OCI-LY3 (cell line): ENCODE measurements at regions not wholly inside any gene's neighbourhood (a gene's known extent, or its start where the extent isn't known, plus 50 kb on each side); places are given as distances from the start of the nearest gene placed in this dataset.

Source experiments
- H2AFZ ChIP-seq: fragments of 200-600, 300-600 bp; shearing (Covaris generic); 2 replicates; pipeline ENCODE4 v1.6.0; 2014; ENCODE audit warnings: antibody characterized with exemption, low read depth, low read length
- H3K27ac ChIP-seq: fragments of 200-600, 300-600 bp; sonication (generic); 2 replicates; pipeline ENCODE4 v1.5.1; 2014; ENCODE audit warnings: mild to moderate bottlenecking, low read length, moderate library complexity, mixed read lengths
- H3K27me3 ChIP-seq: fragments of 200-600, 300-600 bp; sonication (generic); 2 replicates; pipeline ENCODE4 v1.6.1; 2014; ENCODE audit warnings: low read depth, low read length, mixed read lengths
- H3K36me3 ChIP-seq: fragments of 200-600, 300-600 bp; sonication (generic); replicated peaks from 2 replicates; pipeline ENCODE3; 2014; ENCODE audit warnings: low read depth, low read length, mixed read lengths
- H3K4me1 ChIP-seq: fragments of 300-600, 200-600 bp; sonication (generic); 2 replicates; pipeline ENCODE4 v1.6.1; 2014; ENCODE audit warnings: low read length, mixed read lengths
- H3K4me2 ChIP-seq: fragments of 200-600, 300-600 bp; sonication (generic); 2 replicates; pipeline ENCODE4 v1.6.1; 2014; ENCODE audit warnings: low read length, mixed read lengths
- H3K4me3 ChIP-seq: fragments of 300-600, 200-600 bp; sonication (generic); 2 replicates; pipeline ENCODE4 v1.5.1; 2014; ENCODE audit warnings: antibody characterized with exemption, mild to moderate bottlenecking, low read length, moderate library complexity
- H3K79me2 ChIP-seq: fragments of 300-600, 200-600 bp; shearing (Covaris generic); 2 replicates; pipeline ENCODE4 v1.6.1; 2014; ENCODE audit warnings: mild to moderate bottlenecking, low read length, mixed read lengths
- H3K9ac ChIP-seq: fragments of 300-600, 200-600 bp; shearing (Covaris generic); 2 replicates; pipeline ENCODE4 v1.6.0; 2014; ENCODE audit warnings: mild to moderate bottlenecking, low read length, moderate library complexity
- H3K9me3 ChIP-seq: fragments of 200-600, 300-600 bp; shearing (Covaris generic); 2 replicates; pipeline ENCODE4 v1.6.1; 2014; ENCODE audit warnings: low read length, mixed read lengths; ENCODE audit not compliant: insufficient read depth
- H4K20me1 ChIP-seq: fragments of 200-600, 300-600 bp; sonication (generic); 2 replicates; pipeline ENCODE4 v1.6.1; 2016; ENCODE audit warnings: low read length, mixed read lengths; ENCODE audit not compliant: insufficient read depth
- EZH2phosphoT487 ChIP-seq: fragments of 200-600 bp; shearing (Covaris generic); IDR thresholded peaks from 2 replicates; pipeline ENCODE4 v1.6.1; 2018; ENCODE audit warnings: antibody characterized with exemption, mixed run types, low read depth
- TF ChIP-seq, protein P1 (sequence below): fragments of 200-600, 300-600 bp; sonication (generic); IDR thresholded peaks from 2 replicates; pipeline ENCODE4 v1.5.1; 2014; ENCODE audit warnings: antibody characterized with exemption, low read length, low read depth

DNA sequence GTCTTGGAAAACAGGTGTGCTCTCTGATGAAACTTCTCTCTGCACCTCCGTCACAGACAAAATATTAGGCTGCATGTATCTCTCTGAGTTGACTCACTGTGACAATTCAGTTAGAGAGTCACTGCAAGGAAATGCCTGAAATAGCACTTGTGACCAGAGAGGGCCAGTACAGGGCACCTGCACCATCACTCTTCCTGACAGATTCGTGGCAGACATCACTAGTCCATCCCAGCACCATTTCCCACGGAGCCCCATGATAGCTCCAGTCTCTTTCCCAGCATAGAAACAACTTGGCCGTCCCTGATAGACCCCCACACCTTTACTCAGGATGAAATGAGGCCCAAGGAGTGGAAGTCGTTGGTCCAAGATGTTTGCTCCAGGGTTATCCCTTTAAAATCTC, 73.3 kb upstream of the ISX start:
- Histone ChIP-seq H2AFZ (no peak overlapping the region), H3K36me3 (no peaks in the 10 kb centered on the region), H3K27me3 (peaks cover 3% of the 10 kb centered on the region; the same call in 1 of the 2 replicates), H3K9me3 (peaks cover 9% of the 10 kb centered on the region; the same call in 1 of the 2 replicates), H4K20me1 (no peaks in the 10 kb centered on the region), H3K9ac (no peak overlapping the region), H3K4me1 (no peaks in the 10 kb centered on the region), H3K79me2 (no peaks in the 10 kb centered on the region), H3K4me3 (no peak overlapping the region), H3K4me2 (no peak overlapping the region), H3K27ac (no peak overlapping the region)
- TF ChIP-seq EZH2phosphoT487, result no peak
- TF ChIP-seq, protein P1, sequence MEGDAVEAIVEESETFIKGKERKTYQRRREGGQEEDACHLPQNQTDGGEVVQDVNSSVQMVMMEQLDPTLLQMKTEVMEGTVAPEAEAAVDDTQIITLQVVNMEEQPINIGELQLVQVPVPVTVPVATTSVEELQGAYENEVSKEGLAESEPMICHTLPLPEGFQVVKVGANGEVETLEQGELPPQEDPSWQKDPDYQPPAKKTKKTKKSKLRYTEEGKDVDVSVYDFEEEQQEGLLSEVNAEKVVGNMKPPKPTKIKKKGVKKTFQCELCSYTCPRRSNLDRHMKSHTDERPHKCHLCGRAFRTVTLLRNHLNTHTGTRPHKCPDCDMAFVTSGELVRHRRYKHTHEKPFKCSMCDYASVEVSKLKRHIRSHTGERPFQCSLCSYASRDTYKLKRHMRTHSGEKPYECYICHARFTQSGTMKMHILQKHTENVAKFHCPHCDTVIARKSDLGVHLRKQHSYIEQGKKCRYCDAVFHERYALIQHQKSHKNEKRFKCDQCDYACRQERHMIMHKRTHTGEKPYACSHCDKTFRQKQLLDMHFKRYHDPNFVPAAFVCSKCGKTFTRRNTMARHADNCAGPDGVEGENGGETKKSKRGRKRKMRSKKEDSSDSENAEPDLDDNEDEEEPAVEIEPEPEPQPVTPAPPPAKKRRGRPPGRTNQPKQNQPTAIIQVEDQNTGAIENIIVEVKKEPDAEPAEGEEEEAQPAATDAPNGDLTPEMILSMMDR, result no peak

DNA sequence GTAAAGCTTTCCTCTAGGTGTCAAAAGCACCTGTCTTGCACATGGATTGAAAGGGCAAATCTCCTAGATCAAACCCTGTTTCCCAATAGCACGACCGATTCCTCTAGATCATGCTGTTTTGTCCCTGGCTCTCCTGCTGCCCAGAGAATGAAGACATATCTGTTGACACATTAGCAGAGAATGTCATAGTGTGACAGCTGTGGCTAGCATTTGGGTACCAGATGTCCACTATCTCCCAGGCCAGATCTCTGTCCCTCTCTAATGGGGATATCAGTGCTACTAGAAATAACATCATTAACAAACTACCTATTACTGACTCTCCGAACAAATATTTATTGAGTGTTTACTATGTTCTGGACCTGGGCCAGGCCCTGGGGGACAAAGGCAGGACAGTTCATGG, 72.4 kb upstream of the ISX start:
- Histone ChIP-seq H3K9ac (no peak overlapping the region), H2AFZ (no peak overlapping the region), H3K27ac (no peak overlapping the region), H3K4me3 (no peak overlapping the region), H4K20me1 (no peaks in the 10 kb centered on the region), H3K79me2 (no peaks in the 10 kb centered on the region), H3K4me1 (no peaks in the 10 kb centered on the region), H3K36me3 (no peaks in the 10 kb centered on the region), H3K27me3 (no peaks in the 10 kb centered on the region; the same call in 1 of the 2 replicates), H3K9me3 (0 out of 2 replicates have a peak, but pooled peaks cover under 1% of the 10 kb centered on the region), H3K4me2 (no peak overlapping the region)
- TF ChIP-seq, protein P1, result no peak
- TF ChIP-seq EZH2phosphoT487, result no peak

DNA sequence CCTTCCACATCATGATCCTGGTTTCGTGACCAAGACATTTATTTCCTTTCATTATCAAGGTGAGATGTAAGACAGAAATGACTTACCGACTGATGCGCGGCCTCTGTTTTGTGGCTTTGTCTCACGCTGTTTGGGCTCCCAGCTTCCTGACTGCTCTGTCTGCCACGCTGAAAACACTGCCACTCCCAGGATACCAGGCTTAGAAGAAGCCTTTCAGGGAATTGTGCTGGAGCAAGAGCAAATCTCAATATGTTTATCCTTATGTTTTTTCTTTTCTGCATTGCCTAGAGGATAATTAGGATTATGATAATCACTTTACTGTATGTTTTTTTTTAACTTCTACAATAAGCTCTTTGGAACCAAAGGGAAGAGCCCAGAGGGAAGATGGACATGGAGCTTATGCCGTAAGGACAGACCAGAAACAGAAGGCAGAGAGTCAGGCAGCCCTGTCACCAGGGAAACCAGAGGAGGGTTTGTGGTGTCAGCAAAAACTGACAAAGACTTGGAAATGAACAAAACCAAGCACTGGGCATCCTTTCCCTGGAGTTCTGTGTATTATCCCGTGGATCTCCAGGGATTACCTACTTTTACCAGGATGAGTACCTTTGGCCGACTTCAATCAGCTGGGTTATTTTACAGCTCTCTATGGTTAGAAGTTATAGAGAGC, 68.2 kb upstream of the ISX start:
- Histone ChIP-seq H3K36me3 (no peaks in the 10 kb centered on the region), H2AFZ (no peak overlapping the region), H3K27ac (no peak overlapping the region), H3K4me2 (no peak overlapping the region), H4K20me1 (no peaks in the 10 kb centered on the region), H3K4me1 (no peaks in the 10 kb centered on the region), H3K27me3 (no peaks in the 10 kb centered on the region), H3K4me3 (no peak overlapping the region), H3K79me2 (no peaks in the 10 kb centered on the region), H3K9ac (no peak overlapping the region), H3K9me3 (no peaks in the 10 kb centered on the region)
- no peak for TF ChIP-seq EZH2phosphoT487
- TF ChIP-seq, protein P1, result no peak

DNA sequence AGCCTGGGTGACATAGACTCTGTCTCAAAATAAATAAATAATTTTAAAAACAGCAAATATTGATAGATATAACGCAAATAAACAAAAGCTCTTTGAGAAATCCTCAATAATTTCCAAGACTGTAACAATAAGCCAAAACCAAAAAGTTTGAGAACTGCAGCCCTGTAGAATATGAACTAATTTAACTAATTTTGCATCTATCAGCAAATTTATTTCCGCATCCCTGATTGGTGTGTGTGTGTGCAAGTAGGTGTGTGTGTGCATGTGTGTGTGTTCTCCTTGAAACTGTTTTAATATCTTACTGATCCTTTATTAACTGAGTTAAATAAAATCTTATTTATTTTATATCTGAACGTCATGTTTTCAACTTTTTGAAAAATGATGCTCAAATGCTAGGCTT, 67.0 kb upstream of the ISX start:
- Histone ChIP-seq H3K27me3 (peaks cover 3% of the 10 kb centered on the region; the same call in 1 of the 2 replicates), H3K4me2 (no peak overlapping the region), H2AFZ (no peak overlapping the region), H3K79me2 (no peaks in the 10 kb centered on the region), H3K9me3 (no peaks in the 10 kb centered on the region), H3K36me3 (no peaks in the 10 kb centered on the region), H4K20me1 (no peaks in the 10 kb centered on the region), H3K4me1 (no peaks in the 10 kb centered on the region), H3K27ac (no peak overlapping the region), H3K4me3 (no peak overlapping the region), H3K9ac (no peak overlapping the region)
- TF ChIP-seq EZH2phosphoT487, result no peak
- TF ChIP-seq, protein P1, result no peak
